ENCODE measurements at regions not wholly inside any gene's neighbourhood (a gene's known extent, or its start where the extent isn't known, plus 50 kb on each side); places are given as distances from the start of the nearest gene placed in this dataset.

GRCh38 chr17:70268383-70268782, 99.1 kb downstream of the KCNJ2 start:
- Histone ChIP-seq H3K27ac (no peak overlapping the region), H3K36me3 (no peaks in the 10 kb centered on the region), H3K4me3 (no peak overlapping the region), H3K4me1 (no peaks in the 10 kb centered on the region), H3K9me3 (no peaks in the 10 kb centered on the region), H3K27me3 (no peaks in the 10 kb centered on the region)
- DNase-seq, result no peak
- TF ChIP-seq POLR2A (IDR thresholded peaks at IDR 0.05), result no peak
- no peak for TF ChIP-seq CTCF (IDR thresholded peaks at IDR 0.05)

- DNase-seq, result no peak
- H3K4me3 ChIP-seq, result no peak overlapping the region
- H3K27me3 ChIP-seq, result no peaks in the 10 kb centered on the region
- H3K27ac ChIP-seq, result no peak overlapping the region
- H3K4me1 ChIP-seq, result no peaks in the 10 kb centered on the region
- H3K9me3 ChIP-seq, result no peaks in the 10 kb centered on the region
- TF ChIP-seq CTCF (IDR thresholded peaks at IDR 0.05) (no peak), POLR2A (IDR thresholded peaks at IDR 0.05) (no peak)
- no peaks in the 10 kb centered on the region for H3K36me3 ChIP-seq
Measured at GRCh38 chr17:70270554-70270953, 101.2 kb downstream of the KCNJ2 start.

- DNase-seq, result no peak
- Histone ChIP-seq H3K4me1 (no peaks in the 10 kb centered on the region), H3K27me3 (no peaks in the 10 kb centered on the region), H3K27ac (no peak overlapping the region), H3K36me3 (no peaks in the 10 kb centered on the region), H3K9me3 (no peaks in the 10 kb centered on the region), H3K4me3 (no peak overlapping the region)
- no peak for TF ChIP-seq POLR2A (IDR thresholded peaks at IDR 0.05)
- TF ChIP-seq CTCF (IDR thresholded peaks at IDR 0.05), result no peak
Measured at GRCh38 chr17:70271200-70271599, 101.9 kb downstream of the KCNJ2 start.

GRCh38 chr17:70271672-70272071, 102.3 kb downstream of the KCNJ2 start:
- DNase-seq, result no peak
- Histone ChIP-seq H3K4me1 (no peaks in the 10 kb centered on the region), H3K9me3 (no peaks in the 10 kb centered on the region), H3K4me3 (no peak overlapping the region), H3K27ac (no peak overlapping the region), H3K27me3 (no peaks in the 10 kb centered on the region), H3K36me3 (no peaks in the 10 kb centered on the region)
- no peak for TF ChIP-seq POLR2A (IDR thresholded peaks at IDR 0.05)
- no peak for TF ChIP-seq CTCF (IDR thresholded peaks at IDR 0.05)

- no peaks in the 10 kb centered on the region for H3K9me3 ChIP-seq
- H3K27me3 ChIP-seq, result no peaks in the 10 kb centered on the region
- TF ChIP-seq CTCF (IDR thresholded peaks at IDR 0.05) (no peak), POLR2A (IDR thresholded peaks at IDR 0.05) (no peak)
- DNase-seq, result no peak
- no peaks in the 10 kb centered on the region for H3K4me1 ChIP-seq
- no peak overlapping the region for H3K27ac ChIP-seq
- H3K36me3 ChIP-seq, result no peaks in the 10 kb centered on the region
- no peak overlapping the region for H3K4me3 ChIP-seq
Measured at GRCh38 chr17:70274255-70274654, 104.9 kb downstream of the KCNJ2 start.

GRCh38 chr17:70276906-70277305, 107.6 kb downstream of the KCNJ2 start:
- Histone ChIP-seq H3K27ac (no peak overlapping the region), H3K9me3 (no peaks in the 10 kb centered on the region), H3K4me1 (no peaks in the 10 kb centered on the region), H3K27me3 (no peaks in the 10 kb centered on the region), H3K4me3 (no peak overlapping the region), H3K36me3 (no peaks in the 10 kb centered on the region)
- no peak for TF ChIP-seq CTCF (IDR thresholded peaks at IDR 0.05)
- no peak for TF ChIP-seq POLR2A (IDR thresholded peaks at IDR 0.05)
- no peak for DNase-seq

All from Peyer's patch (tissue), 4 donors.